ENCODE measurements at regions not wholly inside any gene's neighbourhood (a gene's known extent, or its start where the extent isn't known, plus 50 kb on each side); places are given as distances from the start of the nearest gene placed in this dataset.
"Not testable (repeated sequence)": the region's sequence is repeated elsewhere in the genome, so short reads cannot be mapped to it uniquely, and the experiment has no call there.

DNA sequence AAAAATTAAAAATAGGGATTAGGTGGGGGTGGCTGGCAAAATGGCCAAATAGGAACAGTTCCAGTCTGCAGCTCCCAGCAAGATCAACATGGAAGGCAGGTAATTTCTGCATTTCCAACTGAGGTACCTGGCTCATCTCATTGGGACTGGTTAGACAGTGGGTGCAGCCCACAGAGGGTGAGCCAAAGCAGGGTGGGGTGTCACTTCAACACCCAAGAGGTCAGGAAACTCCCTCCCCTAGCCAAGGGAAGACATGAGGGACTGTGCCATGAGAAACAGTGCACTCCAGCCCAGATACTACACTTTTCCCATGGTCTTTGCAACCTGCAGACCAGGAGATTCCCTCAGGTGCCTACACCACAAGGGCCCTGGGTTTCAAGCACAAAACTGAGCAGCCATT lies 109.3 kb upstream of the CAB39 start:
- TF ChIP-seq, protein P1, sequence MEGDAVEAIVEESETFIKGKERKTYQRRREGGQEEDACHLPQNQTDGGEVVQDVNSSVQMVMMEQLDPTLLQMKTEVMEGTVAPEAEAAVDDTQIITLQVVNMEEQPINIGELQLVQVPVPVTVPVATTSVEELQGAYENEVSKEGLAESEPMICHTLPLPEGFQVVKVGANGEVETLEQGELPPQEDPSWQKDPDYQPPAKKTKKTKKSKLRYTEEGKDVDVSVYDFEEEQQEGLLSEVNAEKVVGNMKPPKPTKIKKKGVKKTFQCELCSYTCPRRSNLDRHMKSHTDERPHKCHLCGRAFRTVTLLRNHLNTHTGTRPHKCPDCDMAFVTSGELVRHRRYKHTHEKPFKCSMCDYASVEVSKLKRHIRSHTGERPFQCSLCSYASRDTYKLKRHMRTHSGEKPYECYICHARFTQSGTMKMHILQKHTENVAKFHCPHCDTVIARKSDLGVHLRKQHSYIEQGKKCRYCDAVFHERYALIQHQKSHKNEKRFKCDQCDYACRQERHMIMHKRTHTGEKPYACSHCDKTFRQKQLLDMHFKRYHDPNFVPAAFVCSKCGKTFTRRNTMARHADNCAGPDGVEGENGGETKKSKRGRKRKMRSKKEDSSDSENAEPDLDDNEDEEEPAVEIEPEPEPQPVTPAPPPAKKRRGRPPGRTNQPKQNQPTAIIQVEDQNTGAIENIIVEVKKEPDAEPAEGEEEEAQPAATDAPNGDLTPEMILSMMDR (IDR thresholded peaks at IDR 0.05; ENCODE audit: low read length): not testable (repeated sequence)
- TF ChIP-seq EZH2 (optimal IDR thresholded peaks at IDR 0.05; ENCODE audit: low read depth, low read length); EZH2phosphoT487 (IDR thresholded peaks at IDR 0.05; ENCODE audit: low read length): not testable (repeated sequence)

All from MM.1S (cell line).